Renal cortex interstitium (tissue), 11 donors: ENCODE measurements at regions not wholly inside any gene's neighbourhood (a gene's known extent, or its start where the extent isn't known, plus 50 kb on each side); places are given as distances from the start of the nearest gene placed in this dataset.

Source experiments
- DNase-seq, 11 donors: peaks; one replicate each; pipeline ENCODE4 v3.0.0-alpha.2; 2013; ENCODE audit warnings: low read depth in 9 of 11, low spot score in 4 of 11; ENCODE audit errors: extremely low read depth in 1 of 11

DNA sequence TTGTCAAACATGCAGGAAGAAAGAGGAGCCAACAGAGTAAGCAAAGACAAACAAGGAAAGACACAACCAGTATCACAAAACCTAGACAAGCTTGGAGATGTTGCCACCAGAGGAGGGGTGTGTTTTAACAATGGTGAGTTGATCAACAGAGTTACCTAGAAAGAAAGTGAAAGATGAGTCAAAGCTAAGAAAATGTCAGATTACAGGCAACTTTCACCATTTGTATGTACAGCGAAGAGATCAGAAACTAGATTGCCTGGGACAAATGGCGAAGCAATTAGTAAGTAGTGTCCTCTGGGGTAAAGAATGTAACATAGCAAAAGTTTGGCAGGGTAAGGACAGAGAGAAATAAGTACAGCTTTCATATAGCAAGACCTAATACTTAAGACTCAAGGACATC lies 51.6 kb upstream of the POU3F2 start:
- no peak for DNase-seq

DNA sequence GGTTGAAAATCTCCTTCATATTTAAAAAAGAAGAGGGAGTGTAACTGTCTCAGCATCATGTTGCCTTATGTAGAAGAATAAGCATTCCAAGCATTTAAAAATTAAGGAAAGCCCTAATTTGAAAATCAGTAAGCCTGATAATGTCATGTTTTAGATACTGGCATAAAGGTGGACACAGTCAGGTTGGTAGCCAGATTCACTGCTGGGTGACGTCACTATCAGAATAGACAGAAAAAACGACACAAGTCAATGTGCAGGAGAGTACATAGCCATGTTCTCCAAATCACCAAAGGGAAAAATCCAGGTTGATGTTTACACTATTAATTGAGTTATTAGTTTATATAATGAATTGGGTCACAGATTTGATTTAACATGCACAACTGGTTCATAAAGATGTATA lies 50.8 kb upstream of the POU3F2 start:
- DNase-seq = no peak
